Cardiac septum (tissue), 1 donor: ENCODE measurements at regions not wholly inside any gene's neighbourhood (a gene's known extent, or its start where the extent isn't known, plus 50 kb on each side); places are given as distances from the start of the nearest gene placed in this dataset.
"Not testable (repeated sequence)": the region's sequence is repeated elsewhere in the genome, so short reads cannot be mapped to it uniquely, and the experiment has no call there.

Source experiments
- DNase-seq: peaks from one replicate; pipeline ENCODE4 v3.0.0-alpha.2; 2020; ENCODE audit warnings: low spot score
- intact Hi-C: fragments of 100-400 bp; cut with DNase I; formaldehyde crosslinking; loops from one replicate; pipeline ENCODE4 v1.14.0; 2022
- donor health status: DM: no; HTN: no; CAD: no.

GRCh38 chr2:122531290-122532071 is 776.0 kb downstream of the TSN start:
- no peak for DNase-seq
- intact Hi-C loops: no loop called here

DNA sequence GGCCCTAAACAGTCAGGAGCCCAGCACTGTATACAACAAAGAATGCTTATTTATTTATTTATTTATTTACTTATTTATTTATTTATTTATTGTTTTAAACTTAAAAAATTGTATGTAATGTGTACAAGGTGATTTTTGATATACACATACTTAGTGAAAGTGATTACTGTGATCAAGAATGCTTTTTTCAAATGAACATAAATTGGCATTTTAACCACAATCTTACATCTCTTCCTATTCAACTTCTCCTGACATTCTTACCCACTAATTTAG is 776.6 kb downstream of the TSN start:
- no peak for DNase-seq
- intact Hi-C loops: no loop called here

DNA sequence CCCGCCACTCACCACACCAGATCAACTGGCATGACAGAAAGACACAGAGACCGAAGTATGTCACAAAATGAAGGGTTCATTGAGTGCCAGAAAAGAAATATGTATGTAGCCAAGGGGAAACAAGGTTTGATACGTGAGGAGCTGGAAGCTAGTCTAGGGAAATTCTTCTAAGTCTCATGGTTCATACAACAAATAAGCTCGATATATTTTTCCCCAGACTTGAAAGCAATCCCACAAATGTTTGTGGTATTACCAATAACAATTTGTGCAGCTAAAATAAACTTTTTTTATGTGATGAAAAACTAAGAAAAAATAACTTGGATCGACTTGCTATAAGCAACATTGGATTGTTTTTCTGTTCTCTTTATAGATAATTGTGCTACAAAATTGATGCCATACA is 777.0 kb downstream of the TSN start:
- intact Hi-C loops: no loop called here
- DNase-seq: no peak

- no peak for DNase-seq
- intact Hi-C loops: no loop called here
Observed at GRCh38 chr2:122535960-122536505, 780.6 kb downstream of the TSN start.

DNA sequence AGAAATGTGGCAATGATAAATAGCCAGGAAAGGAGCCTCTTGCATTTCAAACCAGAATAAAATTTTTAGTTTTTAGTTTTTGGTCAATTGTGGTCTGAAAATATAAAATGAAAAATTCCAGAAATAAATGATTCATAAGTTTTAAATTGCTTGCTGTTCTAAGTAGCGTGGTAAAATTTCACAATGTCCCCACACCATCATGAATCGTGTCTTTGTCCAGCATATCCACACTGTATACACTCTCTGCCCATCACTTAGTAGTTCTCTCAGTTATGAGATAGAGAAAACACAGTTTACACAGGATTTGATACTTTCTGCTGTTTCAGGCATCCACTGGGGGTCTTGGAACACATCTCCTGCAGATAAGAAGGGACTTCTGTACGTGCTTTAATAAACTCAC is 783.9 kb downstream of the TSN start:
- intact Hi-C loops: no loop called here
- DNase-seq: no peak

DNA sequence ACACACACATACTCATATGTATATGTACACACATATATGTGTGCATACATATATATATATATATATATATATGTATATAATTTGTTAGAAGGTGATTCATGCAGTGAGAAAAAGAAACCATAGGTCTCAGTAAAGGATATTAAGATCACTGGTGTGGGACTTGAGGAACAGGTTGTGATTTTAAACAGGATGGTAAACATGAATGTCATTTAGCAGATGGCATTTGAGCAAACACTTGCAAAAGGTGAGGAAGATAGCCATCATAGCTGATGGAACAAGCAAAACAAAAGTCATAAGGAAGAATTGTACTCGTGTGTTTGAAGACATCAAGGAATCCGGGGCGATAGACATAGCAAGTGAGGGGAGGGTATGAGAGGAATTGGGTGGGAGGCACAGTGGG is 784.5 kb downstream of the TSN start:
- no peak for DNase-seq
- intact Hi-C loops: no loop called here

- DNase-seq: no peak
- intact Hi-C loops: no loop called here
Observed at GRCh38 chr2:122542236-122542635, 786.8 kb downstream of the TSN start.

DNA sequence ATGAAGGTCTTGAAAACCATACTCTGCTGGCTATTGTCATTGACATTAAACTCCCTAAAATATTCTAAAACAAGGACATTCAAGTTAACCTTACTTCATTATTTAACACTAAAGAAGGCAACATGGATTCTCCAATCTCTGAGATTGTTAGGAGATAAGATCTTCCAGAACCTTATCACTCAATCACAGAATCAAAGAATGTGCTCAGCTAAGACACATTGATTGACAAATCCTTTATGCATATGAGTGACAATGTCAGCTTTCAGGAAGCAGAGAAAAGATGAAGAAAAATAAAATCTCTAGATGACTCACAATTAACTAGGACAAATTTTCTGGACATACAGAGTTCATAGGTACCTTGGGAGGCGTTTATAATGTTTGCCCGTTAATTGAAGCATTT is 787.2 kb downstream of the TSN start:
- intact Hi-C loops: no loop called here
- no peak for DNase-seq

DNA sequence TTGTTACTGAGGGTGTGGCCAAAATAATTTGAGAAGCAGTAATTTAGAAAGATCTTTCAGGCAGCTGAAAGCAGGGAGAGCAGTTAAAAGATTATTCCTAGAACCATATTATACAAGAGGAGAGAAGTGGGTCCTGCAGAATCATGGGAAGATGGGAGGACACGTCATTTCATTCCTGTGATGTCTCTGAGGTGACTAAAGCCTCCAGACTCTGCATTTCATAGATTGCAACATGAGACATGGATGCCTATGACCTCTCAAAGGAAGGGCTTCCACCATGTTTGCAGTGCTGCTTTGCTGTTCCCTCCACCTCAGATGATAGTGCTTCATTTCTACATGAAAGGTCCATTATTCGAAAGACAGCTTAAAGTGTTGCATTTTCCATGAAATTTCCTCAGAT is 788.4 kb downstream of the TSN start:
- intact Hi-C loops: no loop called here
- no peak for DNase-seq

GRCh38 chr2:122545821-122546220 is 790.4 kb downstream of the TSN start:
- intact Hi-C loops: no loop called here
- no peak for DNase-seq

GRCh38 chr2:122562775-122563174 is 807.3 kb downstream of the TSN start:
- intact Hi-C loops: no loop called here
- no peak for DNase-seq

DNA sequence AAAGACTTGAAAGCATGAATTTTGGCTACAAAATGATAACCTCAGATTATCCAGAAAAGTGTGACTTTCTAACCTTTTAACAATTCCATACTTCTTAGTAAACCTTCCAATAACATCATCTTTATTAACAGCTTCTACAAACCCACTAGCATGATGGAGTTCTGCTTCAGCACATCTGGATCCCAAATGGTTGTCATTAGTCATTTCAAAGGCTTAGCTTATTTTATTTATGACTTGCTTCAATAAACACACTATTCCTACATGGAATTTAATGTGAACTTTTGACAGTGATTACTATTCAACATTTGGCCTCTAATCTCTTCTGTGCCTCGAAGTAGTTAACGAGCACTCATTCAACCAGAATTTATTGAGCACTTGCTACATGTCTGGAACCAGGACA is 808.3 kb downstream of the TSN start:
- DNase-seq: no peak
- intact Hi-C loops: no loop called here

GRCh38 chr2:122564843-122565242 is 809.4 kb downstream of the TSN start:
- no peak for DNase-seq

DNA sequence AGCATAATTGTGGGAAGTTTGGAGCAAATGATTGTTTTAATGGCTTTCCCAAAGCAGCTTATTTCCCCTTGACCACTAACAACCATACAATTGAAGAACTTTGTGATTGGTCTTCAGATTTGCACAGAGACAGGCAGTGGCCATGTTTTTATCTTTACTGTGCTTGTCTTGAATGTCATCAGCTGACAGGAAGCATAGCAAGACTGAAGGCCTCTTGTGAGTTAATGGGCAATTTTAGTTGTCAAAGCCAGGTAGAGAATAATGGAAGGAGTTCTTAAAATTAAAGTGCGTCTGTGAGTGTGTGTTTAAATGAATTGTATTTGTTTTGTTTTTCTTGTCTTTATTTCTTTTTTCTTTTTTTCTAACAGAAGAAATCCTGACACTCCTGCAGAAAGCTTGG is 809.9 kb downstream of the TSN start:
- intact Hi-C loops: no loop called here
- DNase-seq: no peak

More at GRCh38 chr2:122564843-122565242, 809.4 kb downstream of the TSN start:
- intact Hi-C loops: no loop called here

DNA sequence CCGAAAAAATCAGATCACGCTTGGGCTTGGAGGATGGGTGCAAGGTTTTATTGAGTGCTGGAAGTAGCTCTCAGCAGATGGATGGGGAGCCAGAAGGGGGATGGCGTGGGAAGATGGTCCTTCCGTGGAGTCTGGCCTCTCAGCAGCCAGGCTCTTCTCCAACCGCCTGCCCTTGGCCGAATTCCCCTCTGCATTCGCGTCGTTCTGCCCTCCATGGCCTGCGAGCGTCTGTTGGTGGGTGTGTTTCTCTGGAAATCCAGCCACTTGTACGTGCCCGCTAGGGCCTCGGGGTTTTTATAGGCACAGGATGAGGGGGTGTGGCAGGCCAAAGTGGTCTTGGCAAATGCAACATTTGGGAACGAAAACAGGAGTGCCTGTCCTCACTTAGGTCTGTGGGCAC is 815.2 kb downstream of the TSN start:
- no peak for DNase-seq
- intact Hi-C loops: no loop called here

GRCh38 chr2:122571471-122571870 is 816.0 kb downstream of the TSN start:
- intact Hi-C loops, DNase-seq: not testable (repeated sequence)

- DNase-seq: no peak
- intact Hi-C loops: no loop called here
Observed at GRCh38 chr2:122575076-122575475, 819.6 kb downstream of the TSN start.

DNA sequence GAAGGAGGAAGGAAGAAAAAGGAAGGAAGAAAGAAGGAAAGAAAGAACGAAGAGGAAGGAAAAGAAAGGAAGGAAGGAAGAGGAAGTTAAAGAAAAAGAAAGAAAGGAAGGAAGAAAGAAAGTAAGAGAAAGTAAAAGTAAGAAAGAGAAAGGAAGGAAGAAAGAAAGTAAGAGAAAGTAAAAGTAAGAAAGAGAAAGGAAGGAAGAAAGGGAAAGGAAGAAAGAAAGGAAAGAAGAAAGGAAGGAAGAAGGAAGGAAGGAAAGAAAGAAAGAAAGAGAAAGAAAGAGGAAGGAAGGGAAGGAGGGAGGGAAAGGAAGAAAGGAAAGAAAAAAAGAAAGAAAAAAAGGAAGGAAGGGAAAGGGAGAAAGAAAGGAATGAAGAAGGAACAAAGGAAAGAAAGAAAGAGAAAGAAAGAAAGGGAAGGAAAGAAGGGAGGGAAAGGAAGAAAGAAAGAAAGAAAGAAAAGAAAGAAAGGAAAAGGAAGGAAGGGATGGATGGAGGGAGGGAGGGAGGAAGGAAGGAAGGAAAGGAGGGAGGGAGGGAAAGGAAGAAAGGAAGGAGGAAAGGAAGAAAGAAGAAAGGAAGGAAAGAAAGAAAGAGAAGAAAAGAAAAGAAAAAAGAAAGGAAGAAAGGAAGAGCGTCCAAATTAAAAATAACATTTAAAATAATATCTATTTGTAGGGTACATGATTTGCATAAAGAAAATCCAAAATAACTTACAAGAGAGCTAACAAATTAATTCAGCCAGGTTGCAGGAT is 827.9 kb downstream of the TSN start:
- intact Hi-C loops: no loop called here
- no peak for DNase-seq

DNA sequence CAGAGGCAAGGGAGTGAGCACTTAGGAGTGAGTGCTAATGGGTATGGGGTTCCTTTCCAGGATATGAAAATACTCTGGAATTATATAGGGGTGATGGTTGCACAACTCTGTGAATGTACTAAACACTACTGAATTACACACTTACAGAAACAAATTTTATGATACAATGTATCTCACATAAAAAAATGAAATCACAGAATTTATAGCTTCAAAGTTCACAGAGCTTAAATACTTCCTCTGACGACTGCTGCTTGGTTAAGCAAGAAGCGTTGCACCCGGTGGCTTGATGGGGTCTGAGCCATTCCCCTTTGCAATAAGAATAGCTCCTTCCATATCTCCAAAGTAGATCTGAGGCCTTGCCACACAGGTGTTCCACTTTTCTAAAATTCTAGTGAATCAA is 835.1 kb downstream of the TSN start:
- intact Hi-C loops: no loop called here
- DNase-seq: no peak

DNA sequence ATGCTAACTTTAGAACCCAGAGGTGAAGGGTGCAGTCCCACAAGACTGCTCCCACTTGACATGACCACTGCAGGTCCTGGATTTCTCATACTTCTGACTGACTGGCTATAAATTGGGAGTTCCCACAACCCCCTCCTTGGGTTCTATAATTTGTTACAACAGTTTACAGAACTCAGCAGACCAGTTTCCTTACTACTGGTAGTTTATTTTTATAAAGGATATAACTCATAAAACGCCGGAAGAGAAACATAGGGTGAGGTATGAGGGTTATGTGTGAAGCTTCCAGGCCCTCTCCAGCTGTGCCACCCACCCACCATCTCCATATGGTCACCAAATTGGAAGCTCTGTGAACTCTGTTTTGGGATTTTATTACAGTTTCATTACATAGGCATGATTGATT is 839.6 kb downstream of the TSN start:
- no peak for DNase-seq
- intact Hi-C loops: no loop called here

DNA sequence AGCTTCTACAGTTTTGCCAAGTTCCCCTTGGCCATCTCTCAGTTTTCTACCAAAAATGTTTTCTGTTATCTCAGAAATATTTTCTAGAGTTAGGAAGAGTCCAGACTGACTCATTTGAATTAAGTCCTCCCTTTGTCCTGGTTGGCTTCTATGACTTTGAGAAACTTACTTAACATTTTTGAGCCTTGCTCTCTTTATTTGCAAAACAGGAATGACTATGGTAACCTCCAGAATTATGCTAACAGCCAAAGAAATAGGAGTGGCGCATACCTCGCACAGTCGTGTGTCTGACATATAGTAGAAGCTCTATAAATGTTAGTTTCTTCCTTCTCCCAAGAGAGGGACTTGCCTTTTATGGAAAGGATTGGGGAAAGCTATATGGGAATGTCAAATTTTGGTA is 841.1 kb downstream of the TSN start:
- intact Hi-C loops: no loop called here
- DNase-seq: no peak
